Testis (tissue), 2 donors: ENCODE measurements at regions not wholly inside any gene's neighbourhood (a gene's known extent, or its start where the extent isn't known, plus 50 kb on each side); places are given as distances from the start of the nearest gene placed in this dataset.

Experiments used
- POLR2A ChIP-seq: fragments of 450-650 bp; IDR thresholded peaks from one replicate; pipeline ENCODE4 v1.6.1; 2017; ENCODE audit warnings: antibody characterized with exemption, mild to moderate bottlenecking, moderate library complexity
- TF ChIP-seq, protein P1 (sequence below), 3 experiments: fragments of 450-650 bp in 2 of 3; fragments of 200-600 bp in 1 of 3; sonication (generic) in 1 of 3; IDR thresholded peaks; one replicate each; pipeline ENCODE4 v1.5.1; 2016 to 2019; ENCODE audit warnings: antibody characterized with exemption in 3 of 3, mild to moderate bottlenecking in 2 of 3, moderate library complexity in 1 of 3

DNA sequence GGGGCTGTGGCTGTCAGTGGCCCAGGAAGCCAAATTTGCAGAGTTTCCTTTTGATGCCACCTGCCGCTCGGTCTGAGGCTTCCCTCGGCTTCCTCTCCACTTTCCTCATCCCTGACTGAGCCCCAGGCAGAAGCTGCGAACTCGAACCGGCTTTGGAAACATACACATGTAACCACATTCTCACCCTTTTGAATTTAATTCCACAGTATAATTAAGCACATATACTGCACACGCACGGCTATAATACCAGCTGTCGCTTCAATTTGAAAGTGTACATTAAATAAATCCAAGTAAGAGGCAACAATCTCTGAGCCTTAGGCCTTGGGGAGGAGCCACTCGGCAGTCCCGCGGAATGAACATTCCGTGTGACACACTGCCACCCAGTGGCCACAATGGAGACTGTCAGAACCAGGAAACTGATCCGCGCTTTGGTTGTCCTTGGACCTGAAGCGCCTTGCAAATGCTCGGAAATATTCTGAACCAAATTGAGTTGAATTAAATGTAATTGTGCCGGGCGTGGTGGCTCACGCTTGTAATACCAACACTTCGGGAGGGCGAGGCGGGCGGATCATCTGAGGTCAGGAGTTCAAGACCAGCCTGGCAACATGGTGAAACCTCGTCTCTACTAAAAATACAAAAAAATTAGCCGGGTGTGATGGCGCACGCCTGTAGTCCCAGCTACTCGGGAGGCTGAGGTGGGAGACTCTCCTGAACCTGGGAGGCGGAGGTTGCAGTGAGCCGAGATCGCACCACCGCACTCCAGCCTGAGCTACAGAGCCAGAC lies 117.9 kb upstream of the TMPO start:
- no peak for TF ChIP-seq POLR2A
- TF ChIP-seq, protein P1, sequence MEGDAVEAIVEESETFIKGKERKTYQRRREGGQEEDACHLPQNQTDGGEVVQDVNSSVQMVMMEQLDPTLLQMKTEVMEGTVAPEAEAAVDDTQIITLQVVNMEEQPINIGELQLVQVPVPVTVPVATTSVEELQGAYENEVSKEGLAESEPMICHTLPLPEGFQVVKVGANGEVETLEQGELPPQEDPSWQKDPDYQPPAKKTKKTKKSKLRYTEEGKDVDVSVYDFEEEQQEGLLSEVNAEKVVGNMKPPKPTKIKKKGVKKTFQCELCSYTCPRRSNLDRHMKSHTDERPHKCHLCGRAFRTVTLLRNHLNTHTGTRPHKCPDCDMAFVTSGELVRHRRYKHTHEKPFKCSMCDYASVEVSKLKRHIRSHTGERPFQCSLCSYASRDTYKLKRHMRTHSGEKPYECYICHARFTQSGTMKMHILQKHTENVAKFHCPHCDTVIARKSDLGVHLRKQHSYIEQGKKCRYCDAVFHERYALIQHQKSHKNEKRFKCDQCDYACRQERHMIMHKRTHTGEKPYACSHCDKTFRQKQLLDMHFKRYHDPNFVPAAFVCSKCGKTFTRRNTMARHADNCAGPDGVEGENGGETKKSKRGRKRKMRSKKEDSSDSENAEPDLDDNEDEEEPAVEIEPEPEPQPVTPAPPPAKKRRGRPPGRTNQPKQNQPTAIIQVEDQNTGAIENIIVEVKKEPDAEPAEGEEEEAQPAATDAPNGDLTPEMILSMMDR (IDR thresholded peaks at IDR 0.05) = peak; percentile 86 to 91 (median 90)
